H1 (cell line): ENCODE measurements at regions not wholly inside any gene's neighbourhood (a gene's known extent, or its start where the extent isn't known, plus 50 kb on each side); places are given as distances from the start of the nearest gene placed in this dataset.
A peak's percentile ranks its signal among the peaks of the same experiment; 100 is the strongest.

Source experiments
- CTCF ChIA-PET: fragments of 300-600 bp; sonication (Branson Sonifier 250); formaldehyde crosslinking; loops from one replicate; lab custom pipeline; 2021; ENCODE audit not compliant: partially characterized antibody; lab: Charles Lee
- POLR2A ChIA-PET: fragments of 300-600 bp; sonication (Branson Sonifier 250); formaldehyde crosslinking; loops from one replicate; lab custom pipeline; 2021; ENCODE audit warnings: inconsistent platforms; ENCODE audit not compliant: partially characterized antibody; lab: Charles Lee
- DNase-seq, 2 experiments: peaks; one replicate each; pipeline versions ENCODE4 v3.0.0 to v3.0.0-alpha.2; 2010 to 2022; ENCODE audit warnings: low spot score in 2 of 2, low read depth in 1 of 2, mixed read lengths in 1 of 2
- FAIRE-seq: peaks from 2 replicates; lab custom pipeline; 2011; peaks lifted over from hg19 to GRCh38; lab: Jason Lieb, UNC
- H2AFZ ChIP-seq: 2 replicates; pipeline ENCODE4 v1.8.1; 2012; ENCODE audit warnings: low read length, inconsistent platforms
- H2AK5ac ChIP-seq: 2 replicates; pipeline ENCODE4 v1.6.1; 2013; ENCODE audit warnings: low read depth, low read length
- H2BK120ac ChIP-seq: replicated peaks from 2 replicates; pipeline ENCODE3; 2013; ENCODE audit warnings: low read depth, low read length, inconsistent platforms
- H2BK12ac ChIP-seq: 2 replicates; pipeline ENCODE4 v1.6.1; 2013; ENCODE audit warnings: low read depth, low read length
- H2BK15ac ChIP-seq: 2 replicates; pipeline ENCODE4 v1.6.1; 2013; ENCODE audit warnings: low read length
- H2BK20ac ChIP-seq: 2 replicates; pipeline ENCODE4 v1.6.1; 2013; ENCODE audit warnings: low read length
- H2BK5ac ChIP-seq: 2 replicates; pipeline ENCODE4 v1.6.1; 2013; ENCODE audit warnings: low read depth, low read length
- H3K14ac ChIP-seq: 2 replicates; pipeline ENCODE4 v1.6.1; 2013; ENCODE audit warnings: inconsistent platforms; ENCODE audit not compliant: insufficient read length
- H3K18ac ChIP-seq: 2 replicates; pipeline ENCODE4 v1.6.1; 2013; ENCODE audit warnings: low read length; ENCODE audit errors: extremely low read depth
- H3K23ac ChIP-seq: 2 replicates; pipeline ENCODE4 v1.6.1; 2013; ENCODE audit warnings: inconsistent platforms; ENCODE audit not compliant: insufficient read length
- H3K23me2 ChIP-seq: 2 replicates; pipeline ENCODE4 v1.6.1; 2013; ENCODE audit warnings: low read depth, low read length
- H3K27ac ChIP-seq: 2 replicates; pipeline ENCODE4 v1.6.1; 2011; ENCODE audit warnings: low read depth, low read length, inconsistent platforms
- H3K27me3 ChIP-seq, 4 experiments: replicated peaks in 1 of 4; 1 replicate in 1 of 4; 2 replicates in 3 of 4; pipeline versions ENCODE4 v1.6.1 to v1.8.1; 2011 to 2013; ENCODE audit warnings: low read length in 3 of 4, mild to moderate bottlenecking in 3 of 4, inconsistent platforms in 2 of 4, mixed read lengths in 2 of 4, moderate library complexity in 1 of 4; ENCODE audit not compliant: control insufficient read depth in 3 of 4, insufficient read depth in 3 of 4; ENCODE audit errors: extremely low read depth in 1 of 4
- H3K36me3 ChIP-seq, 4 experiments: 2 replicates each; pipeline versions ENCODE4 v1.6.1 to v1.8.1; 2011 to 2013; ENCODE audit warnings: mild to moderate bottlenecking in 4 of 4, low read length in 3 of 4, moderate library complexity in 2 of 4, control low read depth in 1 of 4, inconsistent platforms in 1 of 4; ENCODE audit not compliant: insufficient read depth in 4 of 4, control insufficient read depth in 2 of 4
- H3K4ac ChIP-seq: replicated peaks from 2 replicates; pipeline ENCODE3; 2013; ENCODE audit warnings: low read length, low read depth, mixed read lengths, inconsistent platforms; ENCODE audit not compliant: insufficient read length
- H3K4me1 ChIP-seq, 4 experiments: replicated peaks in 1 of 4; 1 replicate in 1 of 4; 2 replicates in 3 of 4; pipeline versions ENCODE4 v1.6.1 to v1.8.1; 2011 to 2013; ENCODE audit warnings: low read length in 3 of 4, inconsistent platforms in 2 of 4, mixed read lengths in 1 of 4; ENCODE audit not compliant: insufficient read depth in 4 of 4, control insufficient read depth in 3 of 4
- H3K4me2 ChIP-seq, 2 experiments: 2 replicates each; pipeline versions ENCODE4 v1.6.1 to v1.8.1; 2011 to 2013; ENCODE audit warnings: low read depth in 2 of 2, low read length in 2 of 2, control low read depth in 1 of 2, inconsistent platforms in 1 of 2, mild to moderate bottlenecking in 1 of 2; ENCODE audit not compliant: insufficient read depth in 1 of 2
- H3K4me3 ChIP-seq, 4 experiments: fragments of 200-600, 300-600 bp in 1 of 4; sonication (generic), shearing (Covaris generic), sonication (Bioruptor Twin) in 1 of 4; 2 replicates each; pipeline versions ENCODE4 v1.5.1 to v1.8.1; 2011 to 2016; ENCODE audit warnings: low read length in 4 of 4, low read depth in 3 of 4, control low read depth in 2 of 4, inconsistent platforms in 2 of 4, mild to moderate bottlenecking in 2 of 4, mixed read lengths in 1 of 4, moderate library complexity in 1 of 4; ENCODE audit not compliant: insufficient read depth in 2 of 4; ENCODE audit errors: extremely low read depth in 1 of 4
- H3K56ac ChIP-seq: replicated peaks from 2 replicates; pipeline ENCODE3; 2013; ENCODE audit warnings: low read depth, mild to moderate bottlenecking, mixed read lengths, low read length, inconsistent platforms; ENCODE audit not compliant: insufficient read length
- H3K79me1 ChIP-seq: 2 replicates; pipeline ENCODE4 v1.6.1; 2013; ENCODE audit warnings: low read depth, low read length, control low read depth
- H3K79me2 ChIP-seq, 2 experiments: 2 replicates each; pipeline versions ENCODE4 v1.6.1 to v1.8.1; 2012 to 2013; ENCODE audit warnings: low read length in 2 of 2, mild to moderate bottlenecking in 2 of 2, inconsistent platforms in 1 of 2; ENCODE audit not compliant: insufficient read depth in 2 of 2, control insufficient read depth in 1 of 2
- H3K9ac ChIP-seq, 4 experiments: replicated peaks in 1 of 4; 1 replicate in 1 of 4; 2 replicates in 3 of 4; pipeline versions ENCODE4 v1.6.1 to v1.8.1; 2011 to 2013; ENCODE audit warnings: low read depth in 3 of 4, low read length in 3 of 4, control low read depth in 2 of 4, mild to moderate bottlenecking in 2 of 4, moderate library complexity in 2 of 4, inconsistent platforms in 1 of 4; ENCODE audit errors: extremely low read depth in 1 of 4
- H3K9me3 ChIP-seq, 2 experiments: 2 replicates each; pipeline versions ENCODE4 v1.6.1 to v1.8.1; 2012 to 2013; ENCODE audit warnings: mild to moderate bottlenecking in 2 of 2, moderate library complexity in 2 of 2, control low read depth in 1 of 2, inconsistent platforms in 1 of 2, low read depth in 1 of 2, low read length in 1 of 2, mixed read lengths in 1 of 2; ENCODE audit not compliant: insufficient read depth in 2 of 2
- H4K20me1 ChIP-seq, 2 experiments: replicated peaks in 1 of 2; 2 replicates each; pipeline versions ENCODE3 to v1.8.1; 2011 to 2013; ENCODE audit warnings: inconsistent platforms in 2 of 2, low read length in 2 of 2, mild to moderate bottlenecking in 1 of 2; ENCODE audit not compliant: insufficient read depth in 2 of 2, control insufficient read depth in 1 of 2
- H4K5ac ChIP-seq: 2 replicates; pipeline ENCODE4 v1.6.1; 2013; ENCODE audit warnings: low read length, low read depth, mixed read lengths, inconsistent platforms; ENCODE audit not compliant: insufficient read length
- H4K8ac ChIP-seq: 2 replicates; pipeline ENCODE4 v1.8.0; 2013; ENCODE audit warnings: mild to moderate bottlenecking, moderate library complexity, low read length, inconsistent platforms; ENCODE audit not compliant: insufficient read depth; ENCODE audit errors: extremely low read depth
- H4K91ac ChIP-seq: replicated peaks from 2 replicates; pipeline ENCODE3; 2013; ENCODE audit warnings: low read length, mixed read lengths, inconsistent platforms; ENCODE audit not compliant: insufficient read length
- CBX8 ChIP-seq: fragments of 300-800, 300-1000 bp; sonication (generic); IDR thresholded peaks from 2 replicates; pipeline ENCODE4 v1.7.1; 2016; ENCODE audit warnings: low read depth, low read length, borderline replicate concordance
- SP4 ChIP-seq: IDR thresholded peaks from 2 replicates; pipeline ENCODE4 v1.6.1; 2012; ENCODE audit warnings: low read length, inconsistent platforms
- SUZ12 ChIP-seq: fragments of 200-600 bp; sonication (generic); IDR thresholded peaks from 2 replicates; pipeline ENCODE4 v1.6.1; 2012; ENCODE audit warnings: mild to moderate bottlenecking, inconsistent platforms, low read length, moderate library complexity, mixed read lengths
- TAF1 ChIP-seq: IDR thresholded peaks from 2 replicates; pipeline ENCODE4 v1.6.1; 2011; ENCODE audit warnings: mild to moderate bottlenecking, low read depth, low read length
- WGBS, 2 experiments: shearing (Covaris generic) in 1 of 2; methylation state at CpG; one replicate each; pipeline versions ENCODE4 v1.1.6 to v1.1.7; 2013 to 2015; ENCODE audit warnings: low lambda C conversion rate in 2 of 2, mixed read lengths in 2 of 2, inconsistent platforms in 1 of 2, low coverage in 1 of 2, missing lambda C conversion rate in 1 of 2; ENCODE audit not compliant: insufficient replicate concordance in 2 of 2, insufficient coverage in 1 of 2, insufficient read length in 1 of 2; ENCODE audit errors: extremely low coverage in 1 of 2, missing lambda C conversion rate in 1 of 2; 5-methylcytosine and 5-hydroxymethylcytosine counted together
- TF ChIP-seq, protein P1 (sequence below): IDR thresholded peaks from 2 replicates; pipeline ENCODE4 v1.6.1; 2012; ENCODE audit warnings: inconsistent platforms

DNA sequence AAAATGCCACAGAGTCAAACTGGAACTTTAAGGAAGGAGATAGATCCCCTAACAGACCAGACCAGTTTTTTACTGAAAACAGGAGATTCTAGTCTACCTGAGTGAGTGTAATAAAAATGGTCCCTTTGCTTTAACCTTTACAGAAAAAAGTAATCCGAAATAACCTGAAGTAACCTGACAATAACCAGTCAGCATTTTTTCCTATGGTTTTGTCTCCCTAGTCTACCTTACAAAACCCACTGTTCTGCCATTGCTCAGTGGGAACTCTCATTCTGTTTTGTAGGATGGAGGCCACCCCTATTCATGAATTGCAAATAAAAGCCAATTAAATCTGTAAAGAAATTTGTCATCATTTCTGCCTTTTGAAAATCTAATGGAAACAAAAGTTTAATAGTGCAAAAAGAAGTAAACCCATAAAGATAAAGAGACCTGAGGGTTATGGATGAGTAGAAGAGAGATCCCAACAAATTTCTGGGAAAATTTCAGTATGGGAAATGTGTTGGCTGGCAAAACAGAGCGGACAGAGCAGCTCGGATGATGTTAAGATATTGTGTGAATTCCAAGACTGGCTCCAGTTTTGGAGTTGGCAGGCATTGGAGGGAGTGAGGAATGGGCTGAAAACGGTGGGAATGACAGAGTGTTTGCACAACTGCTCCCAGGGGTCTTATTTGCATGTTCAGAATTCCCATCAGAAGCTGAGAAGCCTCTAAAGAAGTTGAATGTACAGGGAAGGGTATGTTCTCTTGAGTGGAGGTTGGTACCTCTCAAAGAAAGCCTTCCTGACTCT, 104.7 kb upstream of the RALGAPA2 start:
- Histone ChIP-seq H3K4ac (no peak overlapping the region), H2BK15ac (no peak overlapping the region), H3K27ac (no peak overlapping the region), H4K5ac (no peak overlapping the region), H2BK20ac (peak overlapping the region; percentile 66), H3K23me2 (no peaks in the 10 kb centered on the region), H3K79me1 (no peaks in the 10 kb centered on the region), H3K14ac (no peak overlapping the region), H3K23ac (no peak overlapping the region), H4K91ac (no peak overlapping the region), H3K4me1 (peaks cover 7 to 23% (median 19%) of the 10 kb centered on the region in 4 experiments; a peak in 6 of 7 replicates), H2BK5ac (no peak overlapping the region), H3K27me3 (no peaks in the 10 kb centered on the region), H2AFZ (no peak overlapping the region), H2BK12ac (no peak overlapping the region), H3K36me3 (no peaks in the 10 kb centered on the region), H2AK5ac (no peak overlapping the region), H3K4me2 (no peak overlapping the region), H3K9ac (no peak overlapping the region), H3K18ac (peak overlapping the region; percentile 74; the same call in 1 of the 2 replicates), H3K79me2 (no peaks in the 10 kb centered on the region), H4K20me1 (no peaks in the 10 kb centered on the region), H3K9me3 (no peaks in the 10 kb centered on the region), H2BK120ac (peak overlapping the region; percentile 14), H3K56ac (no peak overlapping the region), H4K8ac (no peak overlapping the region), H3K4me3 (no peak overlapping the region)
- DNase-seq (no peak), FAIRE-seq (no peak)
- CTCF ChIA-PET, result interaction anchor here (1.0 to 3.7 kb wide), 2 partner anchors 10 to 21 kb away, joined by 3 to 25 read pairs; no protein-coding TSS in a partner anchor
- TF ChIP-seq SP4 (no peak), CBX8 (no peak), SUZ12 (no peak), TAF1 (no peak)
- TF ChIP-seq, protein P1, sequence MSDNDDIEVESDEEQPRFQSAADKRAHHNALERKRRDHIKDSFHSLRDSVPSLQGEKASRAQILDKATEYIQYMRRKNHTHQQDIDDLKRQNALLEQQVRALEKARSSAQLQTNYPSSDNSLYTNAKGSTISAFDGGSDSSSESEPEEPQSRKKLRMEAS, result no peak
- 77% methylated on average over 4 of the region's 4 CpGs; no CpG with 5 or more reads in 1 of the 2 experiments for WGBS, 2 experiments
- POLR2A ChIA-PET, result no interaction called here
